ENCODE measurements at regions not wholly inside any gene's neighbourhood (a gene's known extent, or its start where the extent isn't known, plus 50 kb on each side); places are given as distances from the start of the nearest gene placed in this dataset.
"Not testable (repeated sequence)": the region's sequence is repeated elsewhere in the genome, so short reads cannot be mapped to it uniquely, and the experiment has no call there.

DNA sequence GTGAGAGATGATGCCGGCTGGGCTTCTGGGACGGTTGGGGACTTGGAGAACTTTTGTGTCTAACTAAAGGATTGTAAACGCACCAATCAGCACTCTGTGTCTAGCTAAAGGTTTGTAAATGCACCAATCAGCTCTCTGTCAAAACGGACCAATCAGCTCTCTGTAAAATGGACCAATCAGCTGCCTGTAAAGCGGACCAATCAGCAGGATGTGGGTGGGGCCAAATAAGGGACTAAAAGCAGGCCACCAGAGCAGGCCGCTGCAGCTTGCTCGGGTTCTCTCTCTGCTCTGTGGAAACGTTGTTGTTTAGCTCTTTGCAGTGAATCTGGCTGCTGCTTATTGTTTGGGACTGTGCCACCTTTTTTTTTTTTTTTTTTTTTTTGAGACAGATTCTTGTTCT, 705.1 kb downstream of the SEMA5A start:
- TF ChIP-seq, protein P1, sequence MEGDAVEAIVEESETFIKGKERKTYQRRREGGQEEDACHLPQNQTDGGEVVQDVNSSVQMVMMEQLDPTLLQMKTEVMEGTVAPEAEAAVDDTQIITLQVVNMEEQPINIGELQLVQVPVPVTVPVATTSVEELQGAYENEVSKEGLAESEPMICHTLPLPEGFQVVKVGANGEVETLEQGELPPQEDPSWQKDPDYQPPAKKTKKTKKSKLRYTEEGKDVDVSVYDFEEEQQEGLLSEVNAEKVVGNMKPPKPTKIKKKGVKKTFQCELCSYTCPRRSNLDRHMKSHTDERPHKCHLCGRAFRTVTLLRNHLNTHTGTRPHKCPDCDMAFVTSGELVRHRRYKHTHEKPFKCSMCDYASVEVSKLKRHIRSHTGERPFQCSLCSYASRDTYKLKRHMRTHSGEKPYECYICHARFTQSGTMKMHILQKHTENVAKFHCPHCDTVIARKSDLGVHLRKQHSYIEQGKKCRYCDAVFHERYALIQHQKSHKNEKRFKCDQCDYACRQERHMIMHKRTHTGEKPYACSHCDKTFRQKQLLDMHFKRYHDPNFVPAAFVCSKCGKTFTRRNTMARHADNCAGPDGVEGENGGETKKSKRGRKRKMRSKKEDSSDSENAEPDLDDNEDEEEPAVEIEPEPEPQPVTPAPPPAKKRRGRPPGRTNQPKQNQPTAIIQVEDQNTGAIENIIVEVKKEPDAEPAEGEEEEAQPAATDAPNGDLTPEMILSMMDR (IDR thresholded peaks at IDR 0.05) = not testable (repeated sequence)
- TF ChIP-seq POLR2A (IDR thresholded peaks at IDR 0.05) = not testable (repeated sequence)

Measured in heart left ventricle (tissue), 13 donors.